GM12891 (cell line): ENCODE measurements at regions not wholly inside any gene's neighbourhood (a gene's known extent, or its start where the extent isn't known, plus 50 kb on each side); places are given as distances from the start of the nearest gene placed in this dataset.

Source experiments
- PAX5 ChIP-seq: IDR thresholded peaks from 2 replicates; pipeline ENCODE4 v1.6.1; 2011; ENCODE audit warnings: low read length, moderate library complexity, mild to moderate bottlenecking; ENCODE audit not compliant: insufficient read depth, severe bottlenecking
- POLR2A ChIP-seq: IDR thresholded peaks from 2 replicates; pipeline ENCODE4 v1.6.1; 2011; ENCODE audit warnings: low read depth, low read length, control low read depth
- POLR2AphosphoS5 ChIP-seq: IDR thresholded peaks from 2 replicates; pipeline ENCODE4 v1.6.1; 2011; ENCODE audit warnings: low read depth, low read length, control low read depth
- SPI1 ChIP-seq: IDR thresholded peaks from 2 replicates; pipeline ENCODE4 v1.6.1; 2011; ENCODE audit warnings: low read depth, low read length, control low read depth

DNA sequence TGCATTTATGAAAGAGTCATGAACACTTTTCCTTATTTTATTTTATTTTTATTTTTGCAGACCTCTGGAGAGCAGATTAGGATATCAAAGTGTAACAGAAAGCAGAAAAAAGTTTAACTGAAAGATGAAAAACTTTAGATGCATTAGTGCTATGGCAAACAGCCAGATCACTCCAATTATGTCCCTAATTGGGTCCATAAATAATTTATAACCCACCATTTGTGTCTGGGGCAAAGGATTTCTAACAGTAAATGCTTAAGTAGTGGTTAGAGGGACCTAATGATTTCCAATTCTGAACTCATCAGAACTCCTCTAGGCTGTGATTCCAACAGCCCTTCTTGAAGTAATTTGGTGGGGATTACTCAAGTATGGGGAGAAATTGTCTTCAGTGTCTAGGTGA is 93.7 kb upstream of the PROKR2 start:
- TF ChIP-seq POLR2A = no peak
- TF ChIP-seq POLR2AphosphoS5 = no peak
- no peak for TF ChIP-seq SPI1
- no peak for TF ChIP-seq PAX5
